Stomach (tissue), 8 donors: ENCODE measurements at regions not wholly inside any gene's neighbourhood (a gene's known extent, or its start where the extent isn't known, plus 50 kb on each side); places are given as distances from the start of the nearest gene placed in this dataset.

Source experiments
- DNase-seq, 2 donors: peaks; one replicate each; pipeline versions ENCODE4 v3.0.0 to v3.0.0-alpha.2; 2013 to 2019
- H3K27ac ChIP-seq, 5 donors: fragments of 200-600 bp in 4 of 5; sonication (generic) in 4 of 5; one replicate each; pipeline ENCODE4 v1.5.1; 2013 to 2019; ENCODE audit warnings: mild to moderate bottlenecking in 1 of 5, moderate library complexity in 1 of 5
- H3K27me3 ChIP-seq, 3 donors: fragments of 200-600 bp; sonication (generic); one replicate each; pipeline ENCODE4 v1.5.1; 2017 to 2019; ENCODE audit warnings: mixed run types in 1 of 3
- H3K36me3 ChIP-seq, 4 donors: fragments of 200-600 bp; sonication (generic); 1 replicate in 3 of 4; 2 replicates in 1 of 4; pipeline ENCODE4 v1.5.1; 2016 to 2019
- H3K4me1 ChIP-seq, 4 donors: fragments of 200-600 bp; sonication (generic); one replicate each; pipeline ENCODE4 v1.5.1; 2016 to 2019
- H3K4me3 ChIP-seq, 4 donors: fragments of 200-600 bp; sonication (generic) in 3 of 4; one replicate each; pipeline ENCODE4 v1.5.1; 2016 to 2019; ENCODE audit warnings: mild to moderate bottlenecking in 1 of 4
- H3K9me3 ChIP-seq, 4 donors: fragments of 200-600 bp; sonication (generic); one replicate each; pipeline ENCODE4 v1.5.1; 2016 to 2019
- CTCF ChIP-seq, 7 experiments: fragments of 450-650 bp in 4 of 7; fragments of 200-600 bp in 3 of 7; sonication (generic) in 3 of 7; IDR thresholded peaks; one replicate each; pipeline ENCODE4 v1.5.1; 2016 to 2019; ENCODE audit warnings: antibody characterized with exemption in 7 of 7, control low read depth in 2 of 7, mild to moderate bottlenecking in 1 of 7
- EP300 ChIP-seq: sonication (generic); formaldehyde crosslinking; IDR thresholded peaks from one replicate; pipeline ENCODE4 v1.6.1; 2017; ENCODE audit warnings: antibody characterized with exemption
- POLR2A ChIP-seq, 4 donors: fragments of 450-650 bp; IDR thresholded peaks; one replicate each; pipeline ENCODE4 v1.6.1; 2016; ENCODE audit warnings: antibody characterized with exemption in 4 of 4, control low read depth in 2 of 4, mild to moderate bottlenecking in 1 of 4, moderate library complexity in 1 of 4
- POLR2AphosphoS5 ChIP-seq, 3 donors: sonication (generic); formaldehyde crosslinking; IDR thresholded peaks; one replicate each; pipeline ENCODE4 v1.6.1; 2016; ENCODE audit warnings: antibody characterized with exemption in 3 of 3
- WGBS, 5 donors: extraction: QIAGEN DNeasy Blood & Tissue Kit in 3 of 5; methylation state at CpG; one replicate each; pipeline versions ENCODE4 v1.1.5 to v1.1.7; 2013 to 2018; 5-methylcytosine and 5-hydroxymethylcytosine counted together
- intact Hi-C: fragments of 100-400 bp; cut with DNase I; formaldehyde crosslinking; loops from one replicate; pipeline ENCODE4 v1.15.1; 2023; ENCODE audit warnings: low total_unique reads
- donor health status: healthy with polysubstance abuse.
- donor health status: Bipolar disorder and iron deficiency.
- donor health status: healthy.

GRCh38 chr7:148489678-148490077, 100.9 kb upstream of the C7orf33 start:
- intact Hi-C loops = no loop called here
- no peak for DNase-seq
- H3K4me3 ChIP-seq = no peak overlapping the region
- peaks cover 0 to 6% (median 0%) of the 10 kb centered on the region in 4 donors for H3K4me1 ChIP-seq
- TF ChIP-seq CTCF (IDR thresholded peaks at IDR 0.05) = no peak
- TF ChIP-seq POLR2A (IDR thresholded peaks at IDR 0.05) = no peak
- TF ChIP-seq EP300 = no peak
- no peak for TF ChIP-seq POLR2AphosphoS5 (IDR thresholded peaks at IDR 0.05)
- H3K27me3 ChIP-seq = peaks cover 0 to 19% (median 0%) of the 10 kb centered on the region in 3 donors
- 59 to 67% (median 61%) methylated on average over 6 of the region's 6 CpGs for WGBS, 5 donors
- no peak overlapping the region for H3K27ac ChIP-seq
- peaks cover 0 to 10% (median 6%) of the 10 kb centered on the region in 4 donors for H3K9me3 ChIP-seq
- H3K36me3 ChIP-seq = no peaks in the 10 kb centered on the region

DNA sequence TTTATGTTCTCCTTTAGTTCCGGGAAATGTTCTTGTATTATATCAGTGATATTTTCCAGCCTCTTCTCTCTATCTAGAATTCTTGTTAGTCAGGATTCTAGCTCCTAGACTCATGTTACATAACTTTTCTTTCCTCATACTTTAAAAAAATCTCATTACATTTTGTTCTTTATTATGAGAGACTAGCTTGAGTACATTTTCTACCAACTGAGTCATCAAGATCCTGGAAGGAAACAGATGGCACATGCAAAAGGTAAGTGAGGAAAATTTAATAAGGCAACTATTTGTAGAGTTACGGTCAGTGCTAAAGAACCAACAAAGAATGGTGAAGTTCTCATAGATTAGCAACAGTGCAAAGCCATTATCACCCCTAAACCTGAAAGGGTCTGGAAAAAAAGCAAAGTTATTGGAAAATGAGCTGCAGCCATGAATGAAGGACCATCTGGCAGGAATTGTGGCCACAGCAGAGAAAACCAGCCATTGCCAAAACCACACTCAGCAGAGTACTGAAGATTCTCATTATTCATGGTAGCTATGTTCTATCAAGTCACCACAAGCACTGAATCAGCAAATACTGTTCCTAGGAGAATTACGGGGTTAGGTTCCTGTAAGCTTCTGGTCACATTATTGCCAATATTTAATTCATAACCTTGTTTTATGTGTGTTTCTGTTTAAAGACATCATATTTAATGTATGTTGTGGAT, 98.3 kb upstream of the C7orf33 start:
- TF ChIP-seq EP300 (no peak), POLR2A (IDR thresholded peaks at IDR 0.05) (no peak), CTCF (IDR thresholded peaks at IDR 0.05) (no peak), POLR2AphosphoS5 (IDR thresholded peaks at IDR 0.05) (no peak)
- Histone ChIP-seq H3K9me3 (peaks cover 0 to 10% (median 6%) of the 10 kb centered on the region in 4 donors), H3K36me3 (no peaks in the 10 kb centered on the region), H3K4me1 (no peaks in the 10 kb centered on the region), H3K27ac (no peak overlapping the region), H3K27me3 (peaks cover 0 to 19% (median 0%) of the 10 kb centered on the region in 3 donors), H3K4me3 (no peak overlapping the region)
- intact Hi-C loops = no loop called here
- WGBS, 5 donors = 83 to 93% (median 90%) methylated on average over 3 of the region's 3 CpGs
- DNase-seq = no peak

DNA sequence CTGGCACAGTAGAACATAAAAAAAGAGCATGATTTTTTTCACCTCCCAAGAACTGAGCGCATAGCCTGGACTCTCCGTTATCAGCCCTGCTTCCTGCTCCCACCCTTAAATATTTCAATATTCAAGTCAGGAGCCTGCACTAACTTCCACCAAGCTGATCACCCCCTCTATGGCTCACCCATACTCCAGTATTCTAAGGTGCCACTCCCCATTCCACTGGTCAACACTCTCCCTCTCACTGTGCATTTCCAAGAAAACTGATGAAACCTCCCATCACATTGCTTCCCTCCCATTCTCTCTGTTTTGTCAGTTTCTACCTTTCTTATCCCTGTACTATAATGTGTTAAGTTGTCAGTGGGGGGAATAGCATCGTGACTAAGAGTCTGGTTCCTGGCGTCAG, 95.0 kb upstream of the C7orf33 start:
- Histone ChIP-seq H3K27ac (no peak overlapping the region), H3K27me3 (peaks cover 0 to 25% (median 2%) of the 10 kb centered on the region in 3 donors), H3K36me3 (no peaks in the 10 kb centered on the region), H3K9me3 (peaks cover 0 to 10% (median 6%) of the 10 kb centered on the region in 4 donors), H3K4me3 (no peak overlapping the region), H3K4me1 (no peaks in the 10 kb centered on the region)
- TF ChIP-seq EP300 = no peak
- no peak for TF ChIP-seq CTCF (IDR thresholded peaks at IDR 0.05)
- TF ChIP-seq POLR2A (IDR thresholded peaks at IDR 0.05) = no peak
- no peak for TF ChIP-seq POLR2AphosphoS5 (IDR thresholded peaks at IDR 0.05)
- intact Hi-C loops = no loop called here
- WGBS, 5 donors = 82 to 94% (median 86%) methylated on average over 4 of the region's 4 CpGs
- DNase-seq = no peak

GRCh38 chr7:148500978-148501377, 89.6 kb upstream of the C7orf33 start:
- peaks cover 0 to 11% (median 3%) of the 10 kb centered on the region in 4 donors for H3K4me1 ChIP-seq
- no peak for DNase-seq
- no peaks in the 10 kb centered on the region for H3K9me3 ChIP-seq
- no peak overlapping the region for H3K27ac ChIP-seq
- intact Hi-C loops = no loop called here
- H3K36me3 ChIP-seq = no peaks in the 10 kb centered on the region
- H3K27me3 ChIP-seq = peaks cover 0 to 33% (median 14%) of the 10 kb centered on the region in 3 donors
- TF ChIP-seq CTCF (IDR thresholded peaks at IDR 0.05) (no peak), EP300 (no peak), POLR2AphosphoS5 (IDR thresholded peaks at IDR 0.05) (no peak), POLR2A (IDR thresholded peaks at IDR 0.05) (no peak)
- H3K4me3 ChIP-seq = no peak overlapping the region
- 38 to 60% (median 58%) methylated on average over 9 of the region's 9 CpGs for WGBS, 5 donors
